HG02870 (cell line): ENCODE measurements at regions not wholly inside any gene's neighbourhood (a gene's known extent, or its start where the extent isn't known, plus 50 kb on each side); places are given as distances from the start of the nearest gene placed in this dataset.
A peak's percentile ranks its signal among the peaks of the same experiment; 100 is the strongest.

Experiments used
- ATAC-seq: cut with Tn5 transposase; IDR thresholded peaks from one replicate; pipeline ENCODE4 v1.9.1; 2021; ENCODE audit warnings: mild to moderate bottlenecking, moderate library complexity; ENCODE audit not compliant: unreplicated experiment

DNA sequence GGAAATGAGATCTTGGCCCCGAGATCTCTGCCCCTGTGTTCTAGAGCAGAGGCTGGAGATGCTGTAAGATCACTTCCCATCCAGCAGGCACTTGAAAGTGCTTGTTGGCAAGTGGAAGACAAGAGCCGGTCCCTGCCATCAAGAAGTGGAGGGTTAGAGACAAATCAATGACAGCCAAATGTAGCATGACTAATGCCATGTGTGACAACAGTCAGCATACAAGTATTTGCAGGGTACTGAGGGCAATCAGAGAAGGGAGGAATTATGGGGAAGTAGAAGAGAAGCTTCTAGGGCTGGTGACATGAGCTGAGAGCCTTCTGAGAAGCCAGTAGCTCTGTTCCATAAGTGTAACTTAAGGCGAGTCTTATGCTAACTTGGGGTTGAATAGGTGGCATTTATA, 58.6 kb downstream of the TMEM17 start:
- ATAC-seq, result no peak

DNA sequence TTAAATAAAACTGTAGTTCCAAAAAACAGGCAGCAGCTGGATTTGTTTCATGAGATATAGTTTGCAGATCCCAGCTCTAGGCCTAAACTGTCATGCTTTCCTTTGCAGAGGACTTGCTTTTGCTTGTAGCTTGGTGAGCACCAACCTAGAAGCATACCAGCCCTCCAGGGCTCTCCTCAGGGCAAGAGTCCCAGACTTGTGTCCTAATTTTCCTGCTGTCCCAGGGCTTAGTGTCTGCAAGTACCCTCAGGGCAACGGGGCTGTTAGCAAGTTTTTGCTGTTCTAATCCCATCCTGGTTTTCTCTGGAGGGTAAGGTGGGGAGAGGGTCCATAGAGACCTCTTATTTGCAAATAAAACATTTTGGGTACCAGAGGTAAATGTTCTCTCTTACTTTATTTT, 59.5 kb downstream of the TMEM17 start:
- no peak for ATAC-seq

DNA sequence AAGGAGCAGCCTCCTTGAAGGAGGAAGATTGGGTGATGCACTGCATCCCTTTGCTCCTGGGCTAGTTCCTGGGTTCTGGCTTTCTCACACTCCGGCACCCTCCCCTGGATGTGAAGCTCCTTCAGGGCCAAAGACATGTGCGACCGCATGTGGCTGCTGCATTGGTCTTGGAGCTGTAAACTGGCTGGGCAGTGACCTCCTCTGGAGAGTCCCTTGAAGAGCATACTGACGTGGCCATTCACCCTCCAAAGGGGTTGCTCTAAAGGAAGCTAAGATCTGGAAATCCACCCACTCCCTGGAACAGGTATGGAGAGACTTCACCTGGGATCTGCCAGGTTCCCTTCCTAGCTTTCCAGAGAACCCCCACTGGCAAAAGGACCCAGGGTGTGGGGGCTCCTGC, 62.1 kb downstream of the TMEM17 start:
- ATAC-seq, result no peak

DNA sequence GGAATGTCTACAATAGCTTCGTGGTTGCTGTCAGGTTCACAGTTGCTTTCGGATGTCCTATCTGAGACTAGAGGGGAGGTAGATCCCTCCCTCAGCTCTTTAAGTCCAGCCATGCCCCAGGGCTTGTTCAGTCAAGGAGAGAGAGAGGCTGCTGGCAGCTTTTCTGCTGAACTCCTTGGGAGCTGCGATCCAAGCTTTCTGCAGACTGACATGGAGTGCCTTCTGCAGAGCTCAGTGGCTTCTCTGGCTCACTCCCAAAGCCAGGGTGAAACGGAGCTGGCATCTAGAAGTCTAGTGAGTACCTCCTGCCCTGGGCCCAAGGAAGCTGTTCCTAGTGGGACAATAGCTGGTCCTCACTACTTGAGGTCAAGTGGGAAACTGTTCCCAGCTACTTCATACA, 62.5 kb downstream of the TMEM17 start:
- ATAC-seq, result no peak

DNA sequence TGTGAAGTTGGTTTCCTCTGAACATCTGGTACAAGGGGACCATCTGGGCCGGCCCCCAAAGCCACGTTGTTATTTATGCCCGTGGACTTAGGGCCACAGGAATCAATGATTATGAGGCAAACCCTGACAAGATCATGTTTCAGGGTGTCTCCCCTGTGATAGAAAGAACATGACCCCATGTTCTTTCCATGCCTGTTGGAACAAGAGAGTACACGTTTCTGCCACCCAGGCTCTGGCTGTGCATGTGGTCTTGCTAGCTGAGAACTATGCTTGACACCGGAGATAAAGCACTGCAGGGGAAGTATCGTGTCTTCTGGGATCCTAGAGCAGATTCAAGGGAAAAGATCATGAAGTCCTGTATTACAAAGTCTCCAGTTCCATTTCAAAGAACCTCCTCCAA, 64.2 kb downstream of the TMEM17 start:
- ATAC-seq, result no peak

DNA sequence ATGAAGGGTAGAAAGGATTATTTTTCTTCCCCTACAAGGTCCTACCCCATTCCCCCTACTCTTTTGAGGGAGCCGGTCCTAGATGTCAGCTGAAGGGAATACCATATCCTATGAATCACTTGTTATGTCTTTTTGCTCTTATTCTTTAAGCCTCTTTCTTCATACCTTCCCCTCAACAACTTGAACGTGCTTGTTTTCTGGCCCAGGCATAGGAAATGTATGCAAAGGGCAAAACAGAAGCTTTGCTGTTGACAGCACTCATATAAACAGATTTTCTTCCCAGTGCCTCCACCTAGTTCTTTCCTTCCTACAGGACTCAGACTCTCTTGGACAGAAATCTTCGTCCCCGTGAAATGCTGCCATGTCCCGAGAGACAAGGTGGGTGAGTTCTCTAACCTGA, 64.6 kb downstream of the TMEM17 start:
- no peak for ATAC-seq

DNA sequence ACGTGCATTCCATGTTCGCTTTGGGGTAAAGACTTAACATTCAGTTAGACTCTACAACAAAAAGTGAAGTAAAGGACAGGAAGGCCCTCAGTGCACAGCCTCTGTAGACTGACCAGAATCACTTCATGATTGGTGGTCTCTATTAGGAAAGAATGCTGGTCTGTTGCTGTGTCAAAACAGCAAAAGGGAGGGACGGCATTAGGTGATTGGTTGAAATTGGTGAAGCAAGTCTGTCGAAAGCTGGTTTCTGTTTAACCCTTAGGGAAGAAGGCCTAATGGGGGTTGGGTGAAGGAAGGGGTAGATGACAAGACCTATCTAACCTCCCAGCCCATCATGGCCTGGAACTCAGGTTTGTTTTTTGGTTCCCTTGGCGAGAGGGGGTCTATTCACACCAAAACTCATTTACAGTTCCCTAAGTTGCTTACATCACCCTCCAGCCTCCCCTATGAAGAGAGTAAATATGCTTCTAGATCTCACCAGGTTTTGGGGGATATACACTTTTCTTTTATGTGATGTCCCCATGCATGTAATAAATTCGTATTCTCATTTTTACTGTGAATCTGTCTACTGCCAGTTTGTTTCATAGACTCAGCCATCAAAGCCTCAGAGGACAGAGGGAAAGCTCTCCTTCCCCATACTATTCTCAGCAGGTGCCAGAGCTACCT, 65.6 kb downstream of the TMEM17 start:
- ATAC-seq, result no peak

DNA sequence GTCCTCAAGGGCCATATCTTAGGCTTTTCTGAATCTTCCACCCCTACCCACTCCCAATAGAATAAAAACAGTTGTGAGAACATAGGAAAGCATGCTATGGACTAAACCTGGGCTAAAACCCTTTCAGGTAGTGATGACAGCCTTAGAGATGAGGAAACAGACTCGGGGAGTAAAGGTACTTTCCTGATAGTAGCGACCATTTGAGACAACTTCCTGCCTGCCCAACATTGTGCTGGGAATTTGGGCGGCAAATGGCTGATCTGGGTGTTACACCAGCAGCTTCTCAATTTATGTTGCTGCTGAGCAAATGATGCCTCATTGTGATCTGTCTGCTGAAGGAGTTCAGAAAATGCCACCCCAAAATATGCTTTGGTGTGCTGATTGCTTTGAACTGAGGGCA, 66.6 kb downstream of the TMEM17 start:
- no peak for ATAC-seq

DNA sequence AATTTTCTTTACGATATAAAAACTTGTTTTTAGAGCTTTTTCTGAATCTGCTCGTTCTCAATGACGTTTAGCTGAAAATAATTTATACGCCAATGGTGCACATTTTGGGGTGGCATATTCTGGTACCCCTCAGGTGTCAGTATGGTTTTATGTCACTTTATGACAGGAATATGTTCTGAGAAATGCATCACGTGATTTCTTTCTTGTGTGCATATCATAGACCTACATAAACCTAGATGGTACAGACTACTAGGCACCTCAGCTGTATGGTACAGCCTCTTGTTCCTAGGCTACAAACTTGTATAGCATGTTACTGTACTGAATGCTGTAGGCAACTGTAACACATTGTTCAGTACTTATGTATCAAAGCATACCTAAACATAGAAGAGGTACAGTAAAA, 68.2 kb downstream of the TMEM17 start:
- no peak for ATAC-seq

DNA sequence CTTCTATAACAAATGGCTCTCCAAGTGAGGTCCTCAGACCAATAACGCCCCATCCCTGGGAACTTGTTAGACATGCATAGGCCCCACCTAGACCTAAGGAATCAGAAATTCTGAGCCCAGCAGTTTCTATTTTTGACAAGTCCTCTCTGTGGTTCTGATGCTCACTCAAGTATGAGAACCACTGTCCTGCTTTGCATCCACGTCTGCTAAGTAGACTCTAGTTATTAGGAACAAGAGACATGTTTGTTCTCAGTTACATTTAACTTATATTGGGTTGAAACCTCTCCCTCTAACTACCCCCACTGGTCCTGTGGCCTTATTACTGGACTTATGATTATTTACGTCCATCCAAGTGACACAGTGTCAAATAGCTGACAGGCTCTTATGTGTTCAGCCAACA, 70.3 kb downstream of the TMEM17 start:
- ATAC-seq, result peak; percentile 90

DNA sequence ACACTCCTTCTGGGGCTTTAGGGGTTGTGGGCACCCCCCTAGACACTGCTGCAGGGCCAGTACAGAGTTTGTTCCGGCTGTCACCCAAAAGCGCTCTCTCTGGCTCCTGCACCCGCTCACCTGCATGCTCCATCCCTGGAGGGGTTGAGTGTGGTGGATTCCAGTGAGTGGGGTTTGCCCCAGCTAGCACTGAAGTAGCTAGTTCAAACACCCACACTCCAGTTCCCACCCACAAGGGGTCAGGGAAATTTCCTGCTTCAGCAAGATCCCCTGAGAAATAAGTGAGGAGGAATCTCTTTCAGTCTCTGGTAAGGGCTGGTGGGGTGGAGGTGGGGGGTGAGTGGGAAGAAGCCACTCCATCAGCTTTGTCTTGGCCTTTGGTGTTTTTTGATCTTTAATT, 73.6 kb downstream of the TMEM17 start:
- no peak for ATAC-seq

DNA sequence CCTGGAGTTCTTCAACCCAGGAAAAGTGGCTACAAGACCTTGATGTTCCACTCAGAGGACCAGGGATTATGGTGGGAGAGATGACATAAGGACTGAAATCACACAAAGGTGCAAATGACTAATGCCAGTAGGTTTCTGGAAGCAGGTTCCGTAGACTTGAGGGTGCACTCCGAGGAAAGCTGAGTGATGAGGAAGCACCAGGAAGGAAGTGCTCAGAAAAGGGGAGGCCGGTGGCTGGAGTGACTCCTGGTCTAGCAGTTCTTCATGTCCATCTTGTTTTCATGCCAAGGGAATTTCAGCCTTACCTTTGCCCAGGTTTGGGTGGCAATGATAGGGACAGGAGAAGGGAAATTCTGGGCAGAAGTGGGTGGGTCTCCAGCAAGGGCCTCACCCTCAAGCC, 74.5 kb downstream of the TMEM17 start:
- ATAC-seq, result no peak

DNA sequence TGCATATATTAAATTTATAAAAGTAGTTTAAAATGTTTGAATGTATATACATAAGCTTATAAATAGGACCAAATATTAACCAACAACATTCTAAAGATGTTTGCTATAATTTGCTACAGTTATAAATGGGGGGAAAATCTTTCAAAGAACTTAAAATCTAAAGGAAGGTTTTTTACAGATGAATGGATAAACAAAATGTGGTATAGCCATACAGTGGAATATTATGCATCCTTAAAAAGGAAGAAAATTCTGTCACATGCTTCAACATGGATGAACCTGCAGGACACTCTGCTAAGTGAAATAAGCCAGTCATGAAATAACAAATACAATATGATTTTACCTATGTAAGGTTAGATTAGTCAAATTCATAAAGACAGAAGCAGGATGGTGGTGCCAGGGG, 75.8 kb downstream of the TMEM17 start:
- ATAC-seq, result no peak

DNA sequence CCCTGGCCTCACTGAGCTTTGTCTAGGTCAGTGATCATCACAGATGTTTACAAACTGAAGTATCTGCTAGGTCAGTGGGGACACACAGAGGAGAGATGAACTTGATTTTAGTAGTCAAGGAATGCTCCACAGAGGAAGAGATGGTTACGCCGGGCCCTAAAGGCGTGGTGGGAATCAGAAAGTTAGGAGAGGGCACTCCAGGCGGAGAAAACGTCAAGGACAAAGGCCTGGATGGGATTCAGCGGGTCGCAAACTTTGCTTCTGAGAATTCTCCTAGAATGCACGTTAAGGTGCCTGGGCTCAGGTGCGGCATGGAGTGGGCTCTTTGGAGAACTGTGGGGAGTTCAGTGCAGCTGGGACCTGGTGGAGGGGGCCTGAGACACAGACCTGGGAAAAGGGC, 78.8 kb downstream of the TMEM17 start:
- no peak for ATAC-seq

DNA sequence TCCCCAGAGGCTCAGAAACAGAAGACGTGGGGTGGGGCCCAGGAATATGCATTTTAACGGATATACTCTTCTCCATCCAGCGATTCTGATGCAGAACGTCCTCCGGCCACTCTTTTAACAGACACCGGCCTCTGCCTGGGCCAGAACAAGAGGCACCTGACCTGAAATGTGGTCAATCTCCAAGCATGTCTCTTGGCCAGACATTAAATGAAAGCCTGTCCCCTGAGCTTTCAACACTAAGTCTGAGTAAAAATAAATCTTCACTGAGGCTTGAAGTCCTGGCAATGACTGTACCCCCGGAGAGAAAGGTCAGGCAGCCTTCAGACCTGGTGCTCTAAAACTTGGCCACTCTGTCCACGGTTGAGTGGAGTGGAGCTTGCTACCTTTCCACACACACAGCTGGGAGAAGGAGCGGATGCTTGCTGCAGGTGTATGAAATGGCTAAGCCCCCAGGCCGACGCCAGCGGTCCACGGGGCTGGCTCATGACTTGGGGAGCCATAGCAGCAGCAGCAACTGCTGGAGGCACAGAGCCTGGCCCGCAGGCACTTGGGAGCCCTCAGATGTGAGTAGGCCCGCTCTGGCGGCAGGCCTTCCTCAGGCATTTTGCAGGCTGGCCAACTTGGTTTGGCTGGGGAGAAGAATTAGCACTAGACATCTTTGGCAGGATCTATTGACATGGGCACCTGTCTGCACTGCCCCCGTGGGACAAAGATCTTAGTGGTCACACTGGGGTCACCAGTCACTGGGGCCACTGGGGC, 79.7 kb downstream of the TMEM17 start:
- ATAC-seq, result no peak

DNA sequence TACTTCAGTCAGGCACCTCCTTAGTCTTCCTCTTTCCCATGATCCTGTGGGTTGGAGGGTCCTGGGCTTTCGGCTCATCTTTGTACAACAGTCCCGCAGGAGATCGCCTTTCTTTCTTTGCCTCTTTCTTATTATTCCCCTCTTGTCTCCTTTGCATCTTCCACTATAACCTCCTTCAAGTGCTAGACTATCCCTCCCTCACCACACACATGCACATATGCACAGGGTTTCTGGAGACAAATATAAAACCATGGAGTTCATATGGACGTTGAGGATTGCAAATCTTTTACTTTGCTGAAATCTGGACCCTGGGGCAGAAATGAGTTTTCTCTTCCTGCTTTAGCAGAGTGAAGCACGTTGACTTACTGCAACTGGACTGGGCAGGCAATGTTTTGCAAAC, 80.3 kb downstream of the TMEM17 start:
- no peak for ATAC-seq

DNA sequence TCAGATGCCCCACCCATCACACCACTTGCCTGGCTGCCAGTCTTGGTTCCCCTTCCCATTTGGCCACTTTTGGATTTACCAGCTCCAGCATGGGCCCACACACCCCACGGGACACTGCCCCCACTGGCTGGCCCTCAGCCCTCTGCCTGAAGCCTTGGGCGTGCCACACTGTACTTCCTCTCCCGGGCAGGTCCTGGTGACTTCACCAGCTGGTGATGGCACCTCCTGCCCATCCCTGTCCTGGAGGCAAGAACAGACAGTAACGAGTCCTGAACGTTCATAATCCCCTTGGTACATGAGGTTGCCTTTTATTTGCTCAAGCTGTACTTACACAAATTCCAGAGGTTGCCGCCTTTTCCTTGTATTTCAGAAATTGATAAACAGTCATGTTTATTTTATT, 81.1 kb downstream of the TMEM17 start:
- no peak for ATAC-seq

DNA sequence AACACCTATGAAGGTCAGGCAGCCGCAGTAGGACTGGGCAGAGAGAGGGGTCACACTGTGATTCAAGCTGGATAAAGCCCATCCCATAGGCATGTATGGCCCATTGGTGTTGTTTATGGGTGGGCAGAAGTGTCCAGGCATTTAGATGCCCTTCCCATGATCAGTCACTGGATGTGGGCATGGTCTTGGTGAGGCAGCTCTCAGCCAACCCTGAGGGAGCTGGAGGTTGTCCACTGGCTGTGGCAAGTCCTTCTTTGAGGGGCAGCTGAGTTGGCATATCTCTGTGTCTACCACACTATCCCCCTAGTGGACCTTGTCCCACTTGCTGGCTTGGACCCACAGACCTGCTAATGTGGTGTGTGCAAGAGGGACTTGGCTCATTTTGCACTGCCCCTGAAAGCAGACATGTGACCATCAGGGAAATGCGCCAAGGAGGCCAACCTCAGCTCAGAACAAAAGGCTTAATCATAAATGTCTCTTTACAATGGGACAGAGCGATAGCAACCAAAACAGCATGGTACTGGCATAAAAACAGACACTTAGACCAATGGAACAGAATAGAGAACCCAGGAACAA, 82.0 kb downstream of the TMEM17 start:
- no peak for ATAC-seq

DNA sequence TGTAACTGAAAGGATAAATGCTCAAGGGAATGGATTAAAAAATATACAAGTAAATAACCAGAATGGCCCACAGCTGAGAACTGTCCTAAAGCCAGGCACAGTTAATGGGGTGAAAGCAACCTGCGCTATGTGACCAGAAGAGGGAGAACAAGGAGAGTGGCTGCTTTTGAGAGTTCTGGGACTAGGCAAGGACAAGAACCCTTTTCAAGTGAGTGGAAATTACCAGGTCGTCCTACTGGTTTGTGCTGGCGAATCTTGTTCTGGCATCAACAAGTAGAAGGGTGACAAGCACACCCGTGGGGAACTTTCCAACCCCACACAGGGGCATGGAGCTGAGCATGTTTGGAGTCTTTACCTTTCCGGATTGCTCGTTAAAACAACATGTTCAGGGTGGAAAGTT, 82.8 kb downstream of the TMEM17 start:
- no peak for ATAC-seq

DNA sequence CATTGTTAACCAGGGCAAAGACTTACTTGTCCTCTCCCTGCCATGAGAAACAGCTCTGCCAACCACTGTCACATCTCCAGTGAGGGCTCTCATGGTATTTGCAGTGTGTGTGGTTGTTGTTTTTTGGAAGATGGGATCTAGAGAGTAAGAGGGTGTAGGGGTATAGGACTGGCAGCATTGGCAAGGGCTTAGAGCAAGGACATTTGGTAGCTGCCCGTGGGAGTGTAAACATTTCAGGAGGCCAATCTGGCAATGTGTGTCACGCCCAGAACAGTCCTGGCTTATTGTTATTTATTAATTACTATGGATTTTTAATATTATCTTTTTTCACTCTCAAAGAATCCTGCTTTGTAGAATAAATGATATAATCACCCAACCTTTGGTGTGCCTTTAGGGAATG, 90.5 kb downstream of the TMEM17 start:
- no peak for ATAC-seq

DNA sequence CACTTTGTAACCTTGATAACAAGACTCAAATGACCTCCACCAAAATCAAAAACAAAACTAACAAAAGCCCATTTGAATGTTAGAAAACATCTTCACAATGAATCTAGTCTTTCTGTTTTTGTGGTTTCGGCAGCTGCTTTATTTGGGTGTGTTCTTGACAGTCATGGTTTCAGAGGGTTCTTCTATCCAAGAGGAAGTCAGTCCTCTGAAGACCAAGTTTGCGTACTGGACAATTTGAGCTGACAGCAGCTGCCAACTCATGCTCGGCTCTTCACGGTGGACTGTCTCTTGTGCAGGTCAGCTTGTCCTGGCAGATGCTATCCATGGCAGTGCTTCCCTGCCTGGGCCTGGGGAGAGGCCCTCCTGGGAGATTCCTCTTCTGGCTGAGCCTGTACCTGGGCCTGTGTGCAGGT, 91.0 kb downstream of the TMEM17 start:
- ATAC-seq, result peak; percentile 64

DNA sequence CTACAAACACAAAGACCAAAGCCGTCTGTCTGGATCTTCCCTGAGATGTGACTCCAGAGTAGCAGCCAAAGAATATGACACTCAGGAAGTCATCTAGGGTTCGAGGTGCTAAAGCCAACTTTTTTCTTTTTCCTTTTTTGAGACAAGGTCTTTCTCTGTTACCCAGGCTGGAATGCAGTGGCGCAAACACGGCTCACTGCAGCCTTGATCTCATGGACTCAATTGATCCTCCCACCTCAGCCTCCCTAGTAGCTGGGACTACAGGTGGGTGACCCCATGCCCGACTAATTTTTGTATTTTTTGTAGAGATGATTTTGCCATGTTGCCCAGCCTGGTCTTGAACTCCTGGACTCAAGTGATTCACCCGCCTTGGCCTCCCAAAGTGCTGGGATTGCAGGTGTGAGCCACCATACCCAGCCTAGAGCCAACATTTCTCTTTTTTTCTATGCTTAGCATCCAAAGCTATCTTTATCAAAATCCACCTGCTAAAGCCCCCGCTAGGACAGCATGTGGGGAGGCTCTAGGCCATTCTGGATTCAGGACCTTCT, 92.8 kb downstream of the TMEM17 start:
- no peak for ATAC-seq
